Spleen (tissue), 7 donors: ENCODE measurements at regions not wholly inside any gene's neighbourhood (a gene's known extent, or its start where the extent isn't known, plus 50 kb on each side); places are given as distances from the start of the nearest gene placed in this dataset.

Experiments
- POLR2A ChIP-seq, 3 donors: fragments of 450-650 bp; IDR thresholded peaks; one replicate each; pipeline ENCODE4 v1.5.1; 2017; ENCODE audit warnings: antibody characterized with exemption in 3 of 3, mild to moderate bottlenecking in 1 of 3
- POLR2AphosphoS5 ChIP-seq, 3 donors: sonication (generic); formaldehyde crosslinking; IDR thresholded peaks; one replicate each; pipeline ENCODE4 v1.5.1; 2017; ENCODE audit warnings: antibody characterized with exemption in 3 of 3
- TF ChIP-seq, protein P1 (sequence below), 11 experiments: fragments of 200-600 bp in 7 of 11; fragments of 450-650 bp in 4 of 11; sonication (generic) in 4 of 11; IDR thresholded peaks in 8 of 11; conservative IDR thresholded peaks in 3 of 11; 1 replicate in 7 of 11; 2 replicates in 4 of 11; pipeline versions ENCODE4 v1.4.0 to v1.8.0; 2016 to 2021; ENCODE audit warnings: antibody characterized with exemption in 11 of 11, inconsistent platforms in 4 of 11, mild to moderate bottlenecking in 1 of 11
- donor health status: DM: no; HTN: no; CAD: no; lungs with moderate emphysema.
- donor health status: DM: no; HTN: no; CAD: no.
- donor health status: DM: no; HTN: no; CAD: no.

- TF ChIP-seq POLR2A (IDR thresholded peaks at IDR 0.05) (no peak), POLR2AphosphoS5 (IDR thresholded peaks at IDR 0.05) (no peak)
- TF ChIP-seq, protein P1, sequence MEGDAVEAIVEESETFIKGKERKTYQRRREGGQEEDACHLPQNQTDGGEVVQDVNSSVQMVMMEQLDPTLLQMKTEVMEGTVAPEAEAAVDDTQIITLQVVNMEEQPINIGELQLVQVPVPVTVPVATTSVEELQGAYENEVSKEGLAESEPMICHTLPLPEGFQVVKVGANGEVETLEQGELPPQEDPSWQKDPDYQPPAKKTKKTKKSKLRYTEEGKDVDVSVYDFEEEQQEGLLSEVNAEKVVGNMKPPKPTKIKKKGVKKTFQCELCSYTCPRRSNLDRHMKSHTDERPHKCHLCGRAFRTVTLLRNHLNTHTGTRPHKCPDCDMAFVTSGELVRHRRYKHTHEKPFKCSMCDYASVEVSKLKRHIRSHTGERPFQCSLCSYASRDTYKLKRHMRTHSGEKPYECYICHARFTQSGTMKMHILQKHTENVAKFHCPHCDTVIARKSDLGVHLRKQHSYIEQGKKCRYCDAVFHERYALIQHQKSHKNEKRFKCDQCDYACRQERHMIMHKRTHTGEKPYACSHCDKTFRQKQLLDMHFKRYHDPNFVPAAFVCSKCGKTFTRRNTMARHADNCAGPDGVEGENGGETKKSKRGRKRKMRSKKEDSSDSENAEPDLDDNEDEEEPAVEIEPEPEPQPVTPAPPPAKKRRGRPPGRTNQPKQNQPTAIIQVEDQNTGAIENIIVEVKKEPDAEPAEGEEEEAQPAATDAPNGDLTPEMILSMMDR (IDR thresholded peaks at IDR 0.05 in 8 of 11, conservative IDR thresholded peaks at IDR 0.05 in 3 of 11) = no peak
Observed at GRCh38 chr4:176607807-176608206, 184.9 kb downstream of the VEGFC start.
